ENCODE measurements at regions not wholly inside any gene's neighbourhood (a gene's known extent, or its start where the extent isn't known, plus 50 kb on each side); places are given as distances from the start of the nearest gene placed in this dataset.

- no peaks in the 10 kb centered on the region for H3F3A ChIP-seq (ENCODE audit: insufficient read depth, low read length)
- H4K20me1 ChIP-seq (ENCODE audit: insufficient read depth, low read length): no peaks in the 10 kb centered on the region
- no peaks in the 10 kb centered on the region for H3K9me2 ChIP-seq (ENCODE audit: low read depth, low read length)
- H3K4me1 ChIP-seq (ENCODE audit: insufficient read depth, low read length, severe bottlenecking): no peaks in the 10 kb centered on the region
- no peak overlapping the region for H3K4me2 ChIP-seq (ENCODE audit: low read length)
- no peak overlapping the region for H3K9ac ChIP-seq (ENCODE audit: low read length)
- no peaks in the 10 kb centered on the region for H3K36me3 ChIP-seq (ENCODE audit: insufficient read depth, low read length)
- no peaks in the 10 kb centered on the region for H3K9me3 ChIP-seq (ENCODE audit: low read length)
- no peak overlapping the region for H2AFZ ChIP-seq (ENCODE audit: low read length)
- no peak for TF ChIP-seq EZH2 (IDR thresholded peaks at IDR 0.05; ENCODE audit: borderline replicate concordance, low read length)
- no peak for TF ChIP-seq CTCF (IDR thresholded peaks at IDR 0.05; ENCODE audit: low read length)
- no peak overlapping the region for H3K4me3 ChIP-seq (ENCODE audit: low read depth, low read length, poor library complexity, severe bottlenecking)
- H3K27me3 ChIP-seq (ENCODE audit: insufficient read depth, low read length): no peaks in the 10 kb centered on the region
- H3K27ac ChIP-seq (ENCODE audit: low read depth, low read length, poor library complexity, severe bottlenecking): no peak overlapping the region
- H3K79me2 ChIP-seq (ENCODE audit: insufficient read depth, low read length): no peaks in the 10 kb centered on the region
Measured at GRCh38 chr1:188355847-188356246, 1527.1 kb downstream of the PLA2G4A start.

GRCh38 chr1:188359315-188359714, 1530.6 kb downstream of the PLA2G4A start:
- H3K4me3 ChIP-seq (ENCODE audit: low read depth, low read length, poor library complexity, severe bottlenecking): no peak overlapping the region
- TF ChIP-seq CTCF (IDR thresholded peaks at IDR 0.05; ENCODE audit: low read length) (no peak), EZH2 (IDR thresholded peaks at IDR 0.05; ENCODE audit: borderline replicate concordance, low read length) (no peak)
- no peaks in the 10 kb centered on the region for H3K36me3 ChIP-seq (ENCODE audit: insufficient read depth, low read length)

GRCh38 chr1:188363943-188364342, 1535.2 kb downstream of the PLA2G4A start:
- Histone ChIP-seq H4K20me1 (ENCODE audit: insufficient read depth, low read length) (no peaks in the 10 kb centered on the region), H3K79me2 (ENCODE audit: insufficient read depth, low read length) (no peaks in the 10 kb centered on the region), H3K36me3 (ENCODE audit: insufficient read depth, low read length) (no peaks in the 10 kb centered on the region), H3K4me1 (ENCODE audit: insufficient read depth, low read length, severe bottlenecking) (no peaks in the 10 kb centered on the region), H3K4me3 (ENCODE audit: low read depth, low read length, poor library complexity, severe bottlenecking) (no peak overlapping the region), H3F3A (ENCODE audit: insufficient read depth, low read length) (no peaks in the 10 kb centered on the region), H2AFZ (ENCODE audit: low read length) (no peak overlapping the region), H3K4me2 (ENCODE audit: low read length) (no peak overlapping the region), H3K27me3 (ENCODE audit: insufficient read depth, low read length) (no peaks in the 10 kb centered on the region), H3K9ac (ENCODE audit: low read length) (no peak overlapping the region), H3K9me2 (ENCODE audit: low read depth, low read length) (no peaks in the 10 kb centered on the region), H3K9me3 (ENCODE audit: low read length) (no peaks in the 10 kb centered on the region), H3K27ac (ENCODE audit: low read depth, low read length, poor library complexity, severe bottlenecking) (no peak overlapping the region)
- TF ChIP-seq EZH2 (IDR thresholded peaks at IDR 0.05; ENCODE audit: borderline replicate concordance, low read length) (no peak), CTCF (IDR thresholded peaks at IDR 0.05; ENCODE audit: low read length) (no peak)

More at GRCh38 chr1:188359315-188359714, 1530.6 kb downstream of the PLA2G4A start:
- no peaks in the 10 kb centered on the region for H3K27me3 ChIP-seq (ENCODE audit: insufficient read depth, low read length)
- H3K4me1 ChIP-seq (ENCODE audit: insufficient read depth, low read length, severe bottlenecking): no peaks in the 10 kb centered on the region
- H3K27ac ChIP-seq (ENCODE audit: low read depth, low read length, poor library complexity, severe bottlenecking): no peak overlapping the region
- no peaks in the 10 kb centered on the region for H3K79me2 ChIP-seq (ENCODE audit: insufficient read depth, low read length)
- no peaks in the 10 kb centered on the region for H4K20me1 ChIP-seq (ENCODE audit: insufficient read depth, low read length)
- H3F3A ChIP-seq (ENCODE audit: insufficient read depth, low read length): no peaks in the 10 kb centered on the region
- H3K9me2 ChIP-seq (ENCODE audit: low read depth, low read length): no peaks in the 10 kb centered on the region
- H3K9ac ChIP-seq (ENCODE audit: low read length): no peak overlapping the region
- H2AFZ ChIP-seq (ENCODE audit: low read length): no peak overlapping the region
- H3K4me2 ChIP-seq (ENCODE audit: low read length): no peak overlapping the region
- no peaks in the 10 kb centered on the region for H3K9me3 ChIP-seq (ENCODE audit: low read length)
